PFSK-1 (cell line): ENCODE measurements at regions not wholly inside any gene's neighbourhood (a gene's known extent, or its start where the extent isn't known, plus 50 kb on each side); places are given as distances from the start of the nearest gene placed in this dataset.

Experiments
- POLR2AphosphoS5 ChIP-seq: IDR thresholded peaks from 2 replicates; pipeline ENCODE4 v1.6.1; 2012; ENCODE audit warnings: low read depth, mild to moderate bottlenecking, control low read depth, low read length, moderate library complexity
- SIN3A ChIP-seq: IDR thresholded peaks from 2 replicates; pipeline ENCODE4 v1.6.1; 2012; ENCODE audit warnings: mild to moderate bottlenecking, low read length, moderate library complexity, borderline replicate concordance; ENCODE audit not compliant: insufficient read depth
- TAF1 ChIP-seq: IDR thresholded peaks from 2 replicates; pipeline ENCODE4 v1.6.1; 2012; ENCODE audit warnings: low read length, control low read depth, borderline replicate concordance; ENCODE audit not compliant: insufficient read depth
- TF ChIP-seq, protein P1 (sequence below), 2 experiments: IDR thresholded peaks; 2 replicates each; pipeline versions ENCODE4 v1.6.1 to v1.8.0; 2011 to 2012; ENCODE audit warnings: low read depth in 2 of 2, low read length in 2 of 2, control low read depth in 1 of 2, inconsistent platforms in 1 of 2, mild to moderate bottlenecking in 1 of 2, moderate library complexity in 1 of 2; ENCODE audit not compliant: insufficient read depth in 1 of 2

DNA sequence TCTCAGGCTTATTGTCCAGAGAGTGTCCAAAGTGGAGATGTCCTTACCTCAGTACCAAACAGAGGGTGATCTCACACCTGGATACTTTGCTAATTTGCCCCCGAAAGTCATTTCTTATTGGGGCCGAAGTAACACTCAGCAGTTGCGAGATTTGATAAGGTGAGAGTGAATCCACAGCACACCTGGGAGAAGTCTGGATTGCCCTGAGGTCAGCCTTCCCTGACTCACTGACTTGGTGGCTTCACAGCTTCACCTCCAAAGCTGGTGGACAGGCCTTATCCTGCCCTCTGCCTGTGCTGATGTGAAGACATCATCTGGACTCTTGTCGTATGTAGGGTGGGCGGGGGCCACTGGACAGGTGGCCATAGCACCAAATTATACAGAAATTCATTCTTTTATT lies 101.9 kb upstream of the ARMC2 start:
- TF ChIP-seq, protein P1, sequence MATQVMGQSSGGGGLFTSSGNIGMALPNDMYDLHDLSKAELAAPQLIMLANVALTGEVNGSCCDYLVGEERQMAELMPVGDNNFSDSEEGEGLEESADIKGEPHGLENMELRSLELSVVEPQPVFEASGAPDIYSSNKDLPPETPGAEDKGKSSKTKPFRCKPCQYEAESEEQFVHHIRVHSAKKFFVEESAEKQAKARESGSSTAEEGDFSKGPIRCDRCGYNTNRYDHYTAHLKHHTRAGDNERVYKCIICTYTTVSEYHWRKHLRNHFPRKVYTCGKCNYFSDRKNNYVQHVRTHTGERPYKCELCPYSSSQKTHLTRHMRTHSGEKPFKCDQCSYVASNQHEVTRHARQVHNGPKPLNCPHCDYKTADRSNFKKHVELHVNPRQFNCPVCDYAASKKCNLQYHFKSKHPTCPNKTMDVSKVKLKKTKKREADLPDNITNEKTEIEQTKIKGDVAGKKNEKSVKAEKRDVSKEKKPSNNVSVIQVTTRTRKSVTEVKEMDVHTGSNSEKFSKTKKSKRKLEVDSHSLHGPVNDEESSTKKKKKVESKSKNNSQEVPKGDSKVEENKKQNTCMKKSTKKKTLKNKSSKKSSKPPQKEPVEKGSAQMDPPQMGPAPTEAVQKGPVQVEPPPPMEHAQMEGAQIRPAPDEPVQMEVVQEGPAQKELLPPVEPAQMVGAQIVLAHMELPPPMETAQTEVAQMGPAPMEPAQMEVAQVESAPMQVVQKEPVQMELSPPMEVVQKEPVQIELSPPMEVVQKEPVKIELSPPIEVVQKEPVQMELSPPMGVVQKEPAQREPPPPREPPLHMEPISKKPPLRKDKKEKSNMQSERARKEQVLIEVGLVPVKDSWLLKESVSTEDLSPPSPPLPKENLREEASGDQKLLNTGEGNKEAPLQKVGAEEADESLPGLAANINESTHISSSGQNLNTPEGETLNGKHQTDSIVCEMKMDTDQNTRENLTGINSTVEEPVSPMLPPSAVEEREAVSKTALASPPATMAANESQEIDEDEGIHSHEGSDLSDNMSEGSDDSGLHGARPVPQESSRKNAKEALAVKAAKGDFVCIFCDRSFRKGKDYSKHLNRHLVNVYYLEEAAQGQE (IDR thresholded peaks at IDR 0.05; ENCODE audit: insufficient read depth in 1 of 2, low read depth in 2 of 2, low read length in 2 of 2), result no peak
- TF ChIP-seq TAF1 (no peak), POLR2AphosphoS5 (no peak), SIN3A (no peak)
